GM21360 (cell line): ENCODE measurements at regions not wholly inside any gene's neighbourhood (a gene's known extent, or its start where the extent isn't known, plus 50 kb on each side); places are given as distances from the start of the nearest gene placed in this dataset.

ENCODE experiments used
- ATAC-seq: cut with Tn5 transposase; IDR thresholded peaks from one replicate; pipeline ENCODE4 v1.9.1; 2021; ENCODE audit warnings: mild to moderate bottlenecking, moderate library complexity; ENCODE audit not compliant: unreplicated experiment

GRCh38 chr3:124273651-124274050 is 281.7 kb upstream of the ROPN1 start:
- no peak for ATAC-seq

GRCh38 chr3:124274051-124274450 is 282.1 kb upstream of the ROPN1 start:
- ATAC-seq: no peak

DNA sequence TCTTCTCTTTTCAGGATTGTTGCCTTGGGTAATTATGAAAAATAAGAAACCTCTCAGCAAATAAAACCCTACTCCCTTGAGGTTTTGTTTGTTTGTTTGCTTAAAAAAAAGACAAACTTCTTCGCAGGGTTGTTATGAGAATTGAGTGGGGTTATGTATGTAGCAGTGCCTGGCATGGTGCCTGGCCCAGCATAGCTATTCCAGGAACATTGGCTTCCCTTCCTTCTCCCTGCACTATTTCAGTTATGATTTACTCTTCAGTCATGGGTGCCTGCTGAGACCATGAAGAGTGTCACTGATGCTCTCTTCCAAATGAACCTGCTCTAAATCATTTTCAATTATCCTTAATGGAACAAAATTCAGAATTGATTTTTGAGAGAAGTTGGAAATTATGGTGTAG is 283.5 kb upstream of the ROPN1 start:
- no peak for ATAC-seq

- ATAC-seq: no peak
These were observed 284.2 kb upstream of the ROPN1 start for GRCh38 chr3:124276133-124276532.

- no peak for ATAC-seq
These were observed 284.7 kb upstream of the ROPN1 start for GRCh38 chr3:124276539-124277143.

GRCh38 chr3:124277144-124277890 is 285.4 kb upstream of the ROPN1 start:
- ATAC-seq: no peak

DNA sequence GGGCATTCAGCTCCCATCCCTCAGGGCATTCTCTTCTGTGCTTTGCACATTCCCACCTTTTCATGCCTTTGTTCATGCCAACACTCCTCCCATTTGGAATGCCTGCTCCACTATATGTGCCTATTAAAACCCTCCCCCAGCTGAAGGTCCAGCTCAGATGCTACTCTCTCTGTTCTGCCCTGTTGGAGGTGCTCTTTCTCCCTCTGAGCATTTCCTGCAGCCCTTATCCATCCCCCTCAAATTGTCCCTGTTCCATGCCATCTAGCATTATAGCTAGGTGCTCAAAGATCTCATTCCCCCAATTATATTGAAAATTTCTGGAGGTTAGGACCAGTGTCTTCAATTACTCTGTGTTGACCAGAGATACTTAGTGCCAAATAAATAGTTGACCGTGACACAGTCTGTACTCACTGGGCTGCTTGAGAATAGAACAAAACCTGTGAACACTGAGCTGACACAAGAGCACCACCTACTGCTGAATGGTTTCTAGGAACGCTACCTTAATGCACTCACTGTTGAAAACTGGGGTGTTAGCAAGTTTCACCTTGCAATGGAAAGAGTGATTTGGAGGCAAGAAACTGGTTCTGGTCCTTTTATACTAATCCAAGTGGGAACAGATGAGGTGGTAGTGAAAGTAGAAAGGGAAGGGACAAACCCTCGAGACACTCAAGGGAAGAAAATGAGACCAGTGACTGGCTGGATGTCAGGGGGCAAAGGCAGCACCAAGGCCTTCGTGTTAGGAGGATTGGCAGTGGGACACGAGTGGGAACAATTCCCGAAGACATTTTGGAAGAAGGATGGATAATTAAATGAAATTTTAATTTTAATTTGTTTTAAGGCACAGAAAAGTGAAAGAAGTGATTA is 289.8 kb upstream of the ROPN1 start:
- no peak for ATAC-seq

GRCh38 chr3:124282751-124283651 is 291.1 kb upstream of the ROPN1 start:
- no peak for ATAC-seq

DNA sequence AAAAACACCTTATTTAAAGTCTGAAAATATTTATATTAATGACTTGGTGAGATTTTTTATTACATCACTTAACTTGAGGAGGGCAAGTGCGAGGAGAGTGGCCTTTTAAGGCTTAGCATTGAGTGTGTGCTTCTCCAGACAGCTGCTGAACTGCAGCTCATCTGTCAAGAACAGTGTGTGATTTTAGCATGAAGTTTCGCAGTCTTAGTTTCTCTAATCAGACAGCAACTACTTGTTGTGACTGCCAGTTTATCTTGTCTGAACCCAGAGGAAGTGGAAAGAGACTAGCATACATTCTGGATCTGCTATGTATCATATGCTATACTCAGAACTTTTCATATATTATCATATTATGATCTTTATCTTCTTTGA is 291.7 kb upstream of the ROPN1 start:
- no peak for ATAC-seq

DNA sequence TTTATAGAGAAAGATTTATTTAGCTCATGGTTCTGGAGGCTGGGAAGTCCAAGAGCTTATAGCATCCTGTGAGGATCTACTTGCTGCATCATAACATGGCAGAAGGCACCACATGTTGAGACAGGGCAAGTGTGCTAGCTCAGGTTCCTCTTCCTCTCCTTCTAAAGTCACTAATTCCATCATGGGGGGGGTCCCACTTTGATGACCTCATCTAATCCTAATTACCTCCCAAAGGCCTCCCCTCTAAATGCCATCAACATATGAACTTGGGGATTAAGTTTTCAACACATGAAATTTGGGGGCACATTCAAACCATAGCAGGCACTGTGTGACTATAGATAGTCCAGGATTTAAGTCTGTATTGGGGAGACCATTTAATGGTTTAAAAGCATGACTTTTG is 297.1 kb upstream of the ROPN1 start:
- no peak for ATAC-seq

DNA sequence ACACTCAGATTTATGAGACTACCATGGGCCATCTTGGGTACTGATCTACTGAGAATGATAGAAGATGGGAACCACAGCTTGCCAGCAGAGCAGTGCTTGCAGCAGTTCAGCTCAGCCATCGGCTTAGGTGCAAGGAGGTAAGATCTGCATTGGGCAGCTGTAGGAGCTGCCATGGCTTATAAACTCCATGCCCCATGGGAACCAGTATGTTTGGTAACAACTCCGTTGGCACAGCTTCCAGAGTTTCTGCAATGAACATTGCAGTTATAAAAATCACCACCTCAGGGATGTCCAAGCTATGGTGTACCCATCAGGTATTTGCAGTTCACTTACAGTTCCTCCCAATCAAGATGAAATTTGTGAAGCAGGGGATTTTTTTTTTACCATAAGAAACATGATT is 299.1 kb upstream of the ROPN1 start:
- ATAC-seq: no peak

DNA sequence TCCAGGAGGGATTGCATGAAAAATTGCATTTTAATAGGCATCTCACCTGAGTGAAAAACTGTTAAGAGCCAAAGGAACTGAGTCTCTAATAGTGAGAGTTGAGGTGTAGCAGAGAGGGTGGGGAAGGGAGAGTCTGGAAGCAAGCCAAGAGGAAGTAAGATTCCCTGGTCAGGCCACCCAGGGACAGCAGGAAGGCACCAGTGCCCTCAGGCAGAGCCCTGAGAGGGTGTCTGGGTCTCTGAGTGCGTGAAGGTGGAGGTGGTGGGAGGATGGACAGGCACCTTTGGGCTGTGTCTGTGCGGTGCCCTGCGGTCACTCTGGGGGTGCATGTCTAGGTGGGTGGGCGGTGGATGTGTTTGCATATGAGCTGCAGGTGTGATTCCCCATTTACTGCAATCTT is 300.4 kb upstream of the ROPN1 start:
- ATAC-seq: no peak

DNA sequence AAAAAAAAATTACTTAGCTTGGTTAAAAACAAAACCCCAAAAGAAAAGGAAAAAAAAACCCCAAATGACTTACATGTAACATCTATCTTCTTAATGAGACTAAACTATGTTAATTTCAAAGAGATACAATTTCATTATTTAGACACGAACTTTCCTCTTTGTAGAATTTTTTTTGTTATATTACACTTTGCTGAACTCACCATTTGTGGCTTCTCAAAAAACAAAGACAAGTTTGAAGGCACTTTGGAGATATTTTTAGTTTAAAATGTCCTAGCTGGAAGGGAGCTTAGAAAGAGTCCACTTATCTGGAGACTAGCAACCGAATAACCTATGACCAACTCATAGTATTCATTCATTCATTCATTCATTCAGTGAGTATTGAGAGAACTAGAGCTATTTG is 301.7 kb upstream of the ROPN1 start:
- no peak for ATAC-seq

GRCh38 chr3:124295362-124295761 is 303.4 kb upstream of the ROPN1 start:
- no peak for ATAC-seq

- no peak for ATAC-seq
These were observed 304.5 kb upstream of the ROPN1 start for GRCh38 chr3:124296406-124296805.

- no peak for ATAC-seq
These were observed 305.4 kb upstream of the ROPN1 start for GRCh38 chr3:124297062-124297980.

DNA sequence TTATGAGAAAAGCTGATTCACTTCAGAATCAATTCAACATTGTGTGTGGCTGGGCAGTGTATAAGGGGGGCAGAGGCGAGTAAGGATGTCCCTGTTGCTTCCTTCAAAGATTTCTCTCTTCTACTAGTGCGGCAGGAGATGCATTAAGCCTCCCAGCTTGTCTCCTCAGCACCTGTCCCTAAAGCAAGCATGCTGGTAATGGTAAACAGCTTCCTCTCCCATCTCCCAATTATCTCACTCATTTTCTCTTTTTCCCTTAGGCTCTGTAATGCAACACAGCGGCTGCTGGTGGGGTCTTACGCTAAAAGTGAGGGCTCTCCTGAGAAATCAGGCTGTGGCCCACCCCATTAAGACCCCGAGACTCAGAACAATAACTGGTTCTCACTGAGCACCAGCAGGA is 306.4 kb upstream of the ROPN1 start:
- no peak for ATAC-seq

- no peak for ATAC-seq
These were observed 307.0 kb upstream of the ROPN1 start for GRCh38 chr3:124298951-124299350.

DNA sequence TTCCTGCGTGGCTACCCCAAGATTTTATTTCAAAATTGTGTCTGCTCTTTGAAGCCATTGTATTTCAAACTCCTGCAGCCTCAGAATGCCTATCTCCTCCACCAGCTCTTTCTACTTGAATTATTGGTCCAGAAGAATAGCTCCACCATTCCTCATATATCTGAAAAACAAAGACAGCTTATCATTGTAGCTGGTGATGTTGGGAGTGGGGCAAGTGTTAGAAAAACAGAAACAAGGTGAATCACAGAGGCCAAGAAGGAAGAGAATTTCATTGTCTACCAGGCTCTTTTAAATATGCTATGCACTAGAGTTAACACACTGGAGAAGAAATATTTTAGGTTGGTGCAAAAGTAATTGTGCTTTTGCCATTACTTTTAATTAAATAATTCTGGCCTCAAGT is 307.9 kb upstream of the ROPN1 start:
- no peak for ATAC-seq

GRCh38 chr3:124300416-124300815 is 308.5 kb upstream of the ROPN1 start:
- ATAC-seq: no peak
